AG10803 (cell line): ENCODE measurements at regions not wholly inside any gene's neighbourhood (a gene's known extent, or its start where the extent isn't known, plus 50 kb on each side); places are given as distances from the start of the nearest gene placed in this dataset.

ENCODE experiments used
- DNase-seq: peaks from one replicate; pipeline ENCODE4 v3.0.0; 2010; ENCODE audit warnings: low read depth
- H3K4me3 ChIP-seq: 2 replicates; pipeline ENCODE4 v1.5.1; 2011; ENCODE audit warnings: mild to moderate bottlenecking, low read length, control low read depth
- CTCF ChIP-seq: conservative IDR thresholded peaks from 2 replicates; pipeline ENCODE4 v1.5.1; 2011; ENCODE audit warnings: mild to moderate bottlenecking, low read length, control low read depth, inconsistent platforms

- TF ChIP-seq CTCF = no peak
- no peak overlapping the region for H3K4me3 ChIP-seq
- DNase-seq = no peak
Measured at GRCh38 chr18:39191931-39192330, 1626.3 kb upstream of the CELF4 start.

GRCh38 chr18:39191058-39191457, 1625.5 kb upstream of the CELF4 start:
- DNase-seq = no peak
- no peak for TF ChIP-seq CTCF
- H3K4me3 ChIP-seq = no peak overlapping the region

DNA sequence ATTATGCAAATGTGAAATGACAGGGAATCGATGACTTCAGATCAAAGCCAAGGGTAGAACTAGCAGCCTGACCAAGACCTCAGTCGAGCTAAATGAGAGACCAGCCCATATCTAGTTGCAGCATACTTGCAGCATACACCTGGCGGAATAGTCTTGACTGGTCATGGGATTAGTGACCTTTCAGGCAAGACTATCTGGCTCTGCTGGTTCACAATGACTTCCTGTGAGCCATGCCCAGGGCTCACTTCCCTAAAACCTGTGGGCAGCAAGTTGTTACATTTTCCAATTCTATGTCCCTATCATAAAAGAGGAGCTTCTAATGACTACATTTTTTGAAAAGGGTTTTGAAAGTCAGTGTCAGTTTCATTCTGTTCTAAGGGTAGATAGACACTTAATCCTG, 1624.9 kb upstream of the CELF4 start:
- TF ChIP-seq CTCF = no peak
- DNase-seq = no peak
- no peak overlapping the region for H3K4me3 ChIP-seq

DNA sequence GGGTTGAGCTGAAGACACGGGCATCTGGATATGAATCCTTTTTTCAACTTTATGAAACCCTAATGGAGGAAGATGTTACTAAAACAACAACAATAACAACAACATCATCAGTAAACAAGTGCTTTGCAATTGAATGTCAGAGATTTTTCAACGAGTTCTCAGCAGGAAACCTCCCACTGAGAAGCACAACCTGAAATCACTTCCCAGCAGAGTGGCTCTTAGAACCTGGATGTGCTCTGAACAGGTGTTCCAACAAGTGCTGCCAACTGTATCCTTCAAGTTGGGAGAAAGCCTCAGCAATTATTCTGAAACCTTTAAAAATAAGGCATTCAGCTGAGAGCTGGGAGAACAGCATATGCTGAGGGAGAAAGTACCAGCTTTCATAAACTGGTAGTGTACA, 1622.7 kb upstream of the CELF4 start:
- no peak overlapping the region for H3K4me3 ChIP-seq
- no peak for DNase-seq
- TF ChIP-seq CTCF = no peak

- DNase-seq = no peak
- no peak overlapping the region for H3K4me3 ChIP-seq
- no peak for TF ChIP-seq CTCF
Measured at GRCh38 chr18:39186008-39186407, 1620.4 kb upstream of the CELF4 start.

- no peak overlapping the region for H3K4me3 ChIP-seq
- no peak for TF ChIP-seq CTCF
- no peak for DNase-seq
Measured at GRCh38 chr18:39184176-39184575, 1618.6 kb upstream of the CELF4 start.

GRCh38 chr18:39178166-39178565, 1612.6 kb upstream of the CELF4 start:
- no peak overlapping the region for H3K4me3 ChIP-seq
- DNase-seq = no peak
- no peak for TF ChIP-seq CTCF
